KBM-7 (cell line): ENCODE measurements at regions not wholly inside any gene's neighbourhood (a gene's known extent, or its start where the extent isn't known, plus 50 kb on each side); places are given as distances from the start of the nearest gene placed in this dataset.
"Not testable (repeated sequence)": the region's sequence is repeated elsewhere in the genome, so short reads cannot be mapped to it uniquely, and the experiment has no call there.

Experiments used
- DNase-seq: peaks from one replicate; pipeline ENCODE4 v3.0.0-alpha.2; 2015
- in situ Hi-C: fragments of 300-500 bp; cut with MboI; formaldehyde crosslinking; loops from 2 replicates; pipeline ENCODE4 v1.14.3; 2020; ENCODE audit warnings: low sequenced_read_pairs, low pct_unique_long_range_greater_than_20kb, mixed read lengths

- in situ Hi-C loops: no loop called here
- DNase-seq: no peak
Measured at GRCh38 chr10:23820792-23821191, 381.9 kb downstream of the OTUD1 start.

- DNase-seq: no peak
- in situ Hi-C loops: no loop called here
Measured at GRCh38 chr10:23824822-23825221, 384.1 kb upstream of the KIAA1217 start.

- in situ Hi-C loops: no loop called here
- DNase-seq: peak; percentile 48
Measured at GRCh38 chr10:23826421-23826820, 382.5 kb upstream of the KIAA1217 start.

DNA sequence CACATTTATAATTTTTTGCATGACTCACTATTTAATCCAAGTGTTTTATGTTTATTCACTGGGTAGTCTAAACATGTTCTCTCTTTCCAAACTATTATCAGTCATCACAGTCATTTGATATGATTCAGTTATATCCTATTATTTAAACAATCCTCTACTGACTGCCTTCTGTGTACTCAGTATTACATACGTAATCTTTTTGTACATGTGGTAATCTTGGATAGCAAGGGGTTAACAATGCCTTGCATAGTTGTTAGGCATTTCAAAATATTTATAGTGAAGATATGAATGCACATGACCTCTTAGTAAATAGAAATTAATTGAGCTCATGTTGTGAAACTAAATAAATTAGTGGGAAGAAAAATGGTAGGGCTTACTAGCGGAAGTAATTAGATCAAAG, 379.4 kb upstream of the KIAA1217 start:
- DNase-seq: no peak

GRCh38 chr10:23834091-23834490, 374.8 kb upstream of the KIAA1217 start:
- in situ Hi-C loops: no loop called here
- no peak for DNase-seq

More for the DNA sequence above, 379.4 kb upstream of the KIAA1217 start:
- in situ Hi-C loops: no loop called here

DNA sequence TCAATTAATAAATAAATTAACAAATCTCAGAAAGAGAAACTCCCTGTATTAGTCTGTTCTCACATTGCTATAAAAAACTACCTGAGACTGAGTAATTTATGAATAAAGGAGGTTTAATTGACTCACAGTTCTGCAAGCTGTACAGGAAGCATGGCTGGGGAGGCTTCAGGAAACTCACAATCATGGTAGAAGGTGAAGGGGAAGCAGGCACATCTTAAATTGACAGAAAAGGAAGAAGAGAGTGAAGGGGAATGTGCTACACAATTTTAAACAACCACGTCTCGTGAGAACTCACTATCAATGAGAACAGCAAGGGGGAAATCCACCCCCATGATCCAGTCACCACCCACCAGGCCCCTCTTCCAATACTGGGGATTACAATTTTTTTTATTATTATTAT, 358.3 kb upstream of the KIAA1217 start:
- DNase-seq: peak; percentile 53
- in situ Hi-C loops: no loop called here

DNA sequence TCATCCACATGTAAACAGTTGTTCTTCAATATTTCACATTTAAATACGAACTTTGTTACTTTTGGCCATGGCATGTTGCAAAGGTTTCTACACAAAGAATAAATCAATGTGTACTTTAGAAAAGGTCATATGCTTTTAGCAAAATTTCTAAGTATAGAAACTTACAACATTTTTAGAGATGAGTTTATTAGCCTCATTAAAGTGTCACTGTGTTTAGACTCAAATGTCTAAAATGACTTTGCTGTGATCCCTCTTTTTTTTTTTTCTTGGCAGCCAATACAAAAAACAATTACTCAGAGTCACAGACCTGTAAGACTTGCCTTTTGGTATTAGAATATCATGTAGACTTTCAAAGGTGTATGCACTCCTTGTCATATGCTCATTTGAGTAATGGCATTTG, 349.3 kb upstream of the KIAA1217 start:
- DNase-seq: no peak
- in situ Hi-C loops: no loop called here

- in situ Hi-C loops: no loop called here
- DNase-seq: no peak
Measured at GRCh38 chr10:23864631-23865147, 344.2 kb upstream of the KIAA1217 start.

DNA sequence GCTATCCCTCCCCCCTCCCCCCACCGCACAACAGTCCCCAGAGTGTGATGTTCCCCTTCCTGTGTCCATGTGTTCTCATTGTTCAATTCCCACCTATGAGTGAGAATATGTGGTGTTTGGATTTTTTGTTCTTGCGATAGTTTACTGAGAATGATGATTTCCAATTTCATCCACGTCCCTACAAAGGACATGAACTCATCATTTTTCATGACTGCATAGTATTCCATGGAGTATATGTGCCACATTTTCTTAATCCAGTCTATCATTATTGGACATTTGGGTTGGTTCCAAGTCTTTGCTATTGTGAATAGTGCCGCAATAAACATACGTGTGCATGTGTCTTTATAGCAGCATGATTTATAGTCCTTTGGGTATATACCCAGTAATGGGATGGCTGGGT, 342.0 kb upstream of the KIAA1217 start:
- DNase-seq, in situ Hi-C loops: not testable (repeated sequence)

DNA sequence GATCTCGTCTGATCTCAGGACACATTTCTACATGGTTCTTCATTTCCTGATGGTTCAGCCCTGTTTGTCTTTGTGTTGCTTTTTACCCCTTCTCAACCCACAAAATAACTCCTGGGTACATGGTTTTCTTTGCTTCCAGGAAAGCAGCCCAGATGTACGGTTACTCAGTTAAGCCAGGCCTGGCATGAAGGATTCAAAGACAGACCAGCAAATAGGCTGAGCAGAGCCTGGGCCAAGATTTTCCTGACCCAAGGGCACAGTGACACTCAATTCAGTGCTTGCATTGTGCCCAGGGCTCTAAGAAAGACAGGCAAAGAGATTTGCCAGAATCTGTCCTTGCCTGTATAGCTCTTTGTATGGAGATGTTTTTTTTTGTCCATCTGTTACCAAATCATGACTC, 340.8 kb upstream of the KIAA1217 start:
- no peak for DNase-seq
- in situ Hi-C loops: no loop called here

DNA sequence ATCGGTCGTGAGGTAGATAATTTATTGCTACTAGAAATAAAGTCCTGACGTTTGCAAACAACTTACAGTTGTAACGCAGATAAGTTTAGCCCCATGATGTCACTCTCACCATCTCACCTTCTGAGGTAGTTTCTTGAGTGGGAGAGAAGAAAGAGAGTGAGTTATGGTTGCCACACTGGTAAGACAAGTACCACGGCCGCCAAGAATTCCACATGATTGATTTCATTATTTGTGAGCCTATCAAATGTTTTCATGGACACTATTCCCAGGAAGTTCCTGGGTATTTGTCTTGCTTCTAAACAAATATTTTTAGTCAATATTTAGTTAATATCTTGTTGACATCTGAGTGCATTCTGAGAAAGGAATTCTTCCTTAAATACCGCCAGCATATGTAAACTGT, 339.4 kb upstream of the KIAA1217 start:
- no peak for DNase-seq
- in situ Hi-C loops: no loop called here

DNA sequence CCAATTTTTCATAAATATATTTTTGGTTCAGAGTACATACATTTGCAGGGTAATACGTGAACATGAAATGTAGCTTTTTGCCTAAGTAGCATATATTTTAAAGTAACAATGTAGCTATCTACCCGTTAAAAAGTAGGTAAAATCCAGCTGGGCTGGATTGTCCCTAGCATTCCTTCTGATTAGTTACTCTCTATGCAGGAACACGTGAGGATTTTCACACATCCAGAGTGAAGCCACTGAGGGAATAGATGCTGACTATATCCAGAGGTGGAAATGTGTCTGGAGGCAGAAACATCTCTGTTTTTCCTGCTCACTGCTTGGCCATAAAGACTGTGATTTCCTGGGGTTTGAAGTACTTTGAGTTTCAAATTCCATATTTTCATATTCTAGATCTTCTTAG, 338.9 kb upstream of the KIAA1217 start:
- in situ Hi-C loops: no loop called here
- no peak for DNase-seq

- DNase-seq: peak; percentile 94
- in situ Hi-C loops: no loop called here
Measured at GRCh38 chr10:23870651-23871610, 338.0 kb upstream of the KIAA1217 start.

DNA sequence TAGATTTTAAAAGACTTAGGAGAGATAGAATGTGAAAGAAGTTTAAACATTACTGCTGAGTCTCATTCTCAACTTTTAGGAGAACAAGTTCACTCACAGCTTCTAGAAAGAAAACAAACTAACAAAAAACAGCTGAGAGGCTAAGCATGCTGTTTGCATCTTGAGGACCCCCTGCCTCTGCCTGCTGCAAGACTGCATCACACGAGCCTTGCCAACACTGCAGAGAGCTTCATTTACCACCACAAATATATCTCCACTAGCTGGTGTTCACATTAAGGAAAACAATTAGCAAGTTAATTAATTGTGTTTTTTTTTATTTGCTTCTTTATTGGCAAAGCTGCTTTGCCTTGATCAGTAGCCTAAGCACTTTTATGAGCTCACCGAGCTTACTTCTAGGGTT, 336.6 kb upstream of the KIAA1217 start:
- in situ Hi-C loops: no loop called here
- DNase-seq: no peak

- no peak for DNase-seq
- in situ Hi-C loops: no loop called here
Measured at GRCh38 chr10:23877791-23878320, 331.1 kb upstream of the KIAA1217 start.

DNA sequence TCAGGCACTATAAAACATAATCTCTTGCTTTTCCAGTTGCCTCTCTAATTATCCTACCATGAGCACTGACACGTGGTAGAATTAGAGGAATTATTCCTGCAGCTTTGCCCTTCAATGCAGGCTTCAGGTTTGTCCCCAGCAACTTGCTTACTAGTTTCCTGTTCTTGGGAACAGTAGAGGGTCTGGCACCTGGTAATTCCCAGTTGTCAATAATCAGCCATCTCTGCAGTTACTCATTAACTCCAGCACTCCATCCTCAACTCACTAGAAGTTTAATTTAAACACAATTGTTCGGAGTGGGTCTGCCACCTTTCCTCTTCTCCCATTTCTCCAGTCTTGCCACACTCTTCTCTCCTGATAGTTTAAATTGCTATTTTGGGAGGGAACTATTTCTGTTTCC, 324.3 kb upstream of the KIAA1217 start:
- in situ Hi-C loops: no loop called here
- no peak for DNase-seq

GRCh38 chr10:23885853-23886252, 323.1 kb upstream of the KIAA1217 start:
- DNase-seq: no peak
- in situ Hi-C loops: no loop called here

DNA sequence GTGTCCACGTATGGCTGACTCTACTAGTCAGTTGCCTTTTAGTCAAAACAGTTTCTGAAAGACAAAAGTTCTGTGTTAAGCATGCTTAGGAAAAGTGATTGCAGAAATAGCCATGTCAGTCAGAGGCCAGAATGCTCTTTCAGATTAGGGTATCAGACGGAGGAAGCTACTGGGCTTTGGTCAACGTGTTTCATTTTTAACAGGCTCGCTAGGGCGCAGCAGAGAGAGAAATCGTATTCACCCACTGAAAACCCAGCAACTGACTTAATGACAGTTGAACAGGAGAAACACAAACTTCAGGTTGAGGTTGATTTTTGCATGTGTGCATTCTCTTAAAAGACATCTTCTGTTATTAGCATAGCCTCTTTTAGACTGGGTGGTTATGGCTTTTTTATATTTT, 322.6 kb upstream of the KIAA1217 start:
- DNase-seq: peak; percentile 27
- in situ Hi-C loops: no loop called here

GRCh38 chr10:23891301-23891700, 317.6 kb upstream of the KIAA1217 start:
- no peak for DNase-seq
- in situ Hi-C loops: no loop called here

- in situ Hi-C loops: no loop called here
- no peak for DNase-seq
Measured at GRCh38 chr10:23892296-23892695, 316.6 kb upstream of the KIAA1217 start.

GRCh38 chr10:23897267-23897666, 311.7 kb upstream of the KIAA1217 start:
- DNase-seq: no peak
- in situ Hi-C loops: no loop called here
